GM12878 (cell line): ENCODE measurements at regions not wholly inside any gene's neighbourhood (a gene's known extent, or its start where the extent isn't known, plus 50 kb on each side); places are given as distances from the start of the nearest gene placed in this dataset.

Experiments
- FOXK2 ChIP-seq: fragments of 450-650 bp; IDR thresholded peaks from 2 replicates; pipeline ENCODE4 v1.6.1; 2017; ENCODE audit warnings: mild to moderate bottlenecking, moderate library complexity
- POLR2A ChIP-seq: IDR thresholded peaks from 2 replicates; pipeline ENCODE4 v1.6.1; 2011; ENCODE audit warnings: low read depth, mild to moderate bottlenecking, low read length

GRCh38 chr1:79117376-79117775, 110.8 kb upstream of the ADGRL4 start:
- TF ChIP-seq POLR2A (no peak), FOXK2 (no peak)
